HG03045 (cell line): ENCODE measurements at regions not wholly inside any gene's neighbourhood (a gene's known extent, or its start where the extent isn't known, plus 50 kb on each side); places are given as distances from the start of the nearest gene placed in this dataset.
"Not testable (repeated sequence)": the region's sequence is repeated elsewhere in the genome, so short reads cannot be mapped to it uniquely, and the experiment has no call there.

Source experiments
- ATAC-seq: cut with Tn5 transposase; IDR thresholded peaks from one replicate; pipeline ENCODE4 v1.9.1; 2021; ENCODE audit warnings: mild to moderate bottlenecking, moderate library complexity; ENCODE audit not compliant: unreplicated experiment

DNA sequence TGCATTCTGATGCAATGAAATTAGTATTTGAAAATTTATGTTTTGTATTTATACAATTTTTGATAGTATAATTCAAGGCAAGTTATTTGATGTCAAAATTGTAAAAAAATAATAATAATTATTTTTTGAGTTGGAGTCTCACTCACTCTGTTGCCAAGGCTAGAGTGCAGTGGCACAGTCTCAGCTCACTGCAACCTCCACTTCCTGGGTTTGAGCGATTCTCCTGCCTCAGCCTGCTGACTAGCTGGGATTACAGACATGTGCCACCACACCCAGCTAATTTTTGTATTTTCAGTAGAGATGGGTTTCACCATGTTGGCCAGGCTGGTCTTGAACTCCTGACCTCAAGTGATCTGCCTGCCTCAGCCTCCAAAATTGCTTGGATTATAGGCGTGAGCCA, 342.4 kb upstream of the ARPP21 start:
- ATAC-seq: not testable (repeated sequence)

DNA sequence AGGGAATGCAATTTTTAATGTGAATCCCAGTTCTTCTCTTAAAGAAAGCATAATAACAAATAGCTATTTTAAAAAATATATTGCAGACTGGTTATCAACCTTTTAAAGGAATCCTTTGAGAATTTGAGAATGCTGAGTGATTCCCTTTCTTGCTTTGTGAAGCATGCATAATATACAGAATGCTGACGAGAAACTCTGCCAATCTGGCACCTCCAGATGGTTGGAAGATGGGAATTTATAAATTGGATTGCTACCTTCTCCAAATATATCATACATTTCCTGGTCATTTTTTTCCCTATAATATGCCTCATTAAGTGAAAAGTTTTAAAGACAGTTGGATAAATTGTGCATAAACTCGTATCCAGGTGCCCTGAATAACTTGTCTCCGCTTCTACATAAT, 333.9 kb upstream of the ARPP21 start:
- no peak for ATAC-seq

DNA sequence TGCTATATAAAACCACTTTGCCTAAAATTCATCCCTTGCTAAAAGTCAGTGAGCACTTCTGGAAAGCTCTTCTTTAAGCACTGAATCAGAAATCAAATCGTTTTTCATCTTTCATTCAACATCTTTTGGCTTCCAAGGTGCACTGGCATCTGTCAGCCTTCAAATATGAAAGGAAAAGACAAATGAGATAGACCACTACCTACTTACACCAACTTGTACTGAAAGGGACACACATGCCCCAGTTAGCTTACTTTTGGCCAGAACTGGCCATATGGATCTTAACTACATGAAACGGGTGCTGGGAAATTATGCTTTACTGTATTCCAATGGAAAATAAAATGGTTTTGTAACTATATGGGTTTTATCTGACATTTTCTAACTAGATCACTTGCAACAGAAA, 332.0 kb upstream of the ARPP21 start:
- no peak for ATAC-seq

DNA sequence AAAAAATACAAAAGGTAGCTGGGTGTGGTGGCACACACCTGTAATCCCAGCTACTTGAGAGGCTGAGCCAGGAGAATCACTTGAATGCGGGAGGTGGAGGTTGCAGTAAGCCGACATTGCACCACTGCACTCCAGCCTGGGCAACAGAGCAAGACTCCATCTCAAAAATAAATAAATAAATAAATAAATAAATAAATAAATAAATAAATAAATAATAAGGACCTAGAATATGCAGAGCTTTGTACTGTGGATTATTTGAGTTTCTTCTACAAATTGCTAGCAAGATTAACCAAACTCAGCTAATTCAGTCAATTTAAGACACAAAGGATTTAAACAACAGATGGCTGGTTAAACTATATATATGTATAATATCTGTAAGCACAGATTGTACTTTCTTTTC, 322.5 kb upstream of the ARPP21 start:
- ATAC-seq: not testable (repeated sequence)

DNA sequence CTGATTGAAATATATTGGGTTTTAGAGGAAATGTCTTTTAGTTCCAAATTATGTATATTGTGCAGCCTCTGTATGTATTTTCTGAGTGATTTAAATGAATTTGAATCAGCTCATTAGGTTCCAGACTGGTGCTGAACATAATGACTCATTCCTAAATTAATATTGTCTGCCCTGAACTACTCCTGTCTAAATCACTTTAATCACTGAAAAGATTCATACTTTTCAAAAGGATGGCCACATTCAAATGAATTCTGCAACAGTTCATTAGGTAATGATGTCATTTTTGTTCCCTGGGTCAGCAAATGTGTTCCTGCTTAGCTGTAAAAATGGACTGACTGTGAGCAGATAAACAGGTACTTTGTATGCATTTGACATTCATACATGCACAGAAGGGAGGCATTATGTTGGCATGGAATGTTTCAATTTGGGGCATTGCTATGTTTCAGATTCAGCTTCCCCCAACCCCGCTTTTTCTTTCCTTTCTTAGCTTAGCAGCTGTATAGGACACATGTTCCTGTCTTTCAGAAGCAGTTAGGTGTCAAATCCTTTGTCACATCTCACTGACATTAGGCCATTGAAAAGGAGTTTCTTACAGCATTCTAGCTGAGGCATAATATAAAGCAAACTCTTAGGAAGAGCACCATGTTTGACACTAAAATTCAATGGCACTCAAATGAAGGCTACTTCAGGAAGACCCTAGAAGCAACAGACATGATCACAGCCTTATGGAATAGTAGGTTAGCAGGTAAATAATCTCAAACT, 318.5 kb upstream of the ARPP21 start:
- ATAC-seq: no peak

DNA sequence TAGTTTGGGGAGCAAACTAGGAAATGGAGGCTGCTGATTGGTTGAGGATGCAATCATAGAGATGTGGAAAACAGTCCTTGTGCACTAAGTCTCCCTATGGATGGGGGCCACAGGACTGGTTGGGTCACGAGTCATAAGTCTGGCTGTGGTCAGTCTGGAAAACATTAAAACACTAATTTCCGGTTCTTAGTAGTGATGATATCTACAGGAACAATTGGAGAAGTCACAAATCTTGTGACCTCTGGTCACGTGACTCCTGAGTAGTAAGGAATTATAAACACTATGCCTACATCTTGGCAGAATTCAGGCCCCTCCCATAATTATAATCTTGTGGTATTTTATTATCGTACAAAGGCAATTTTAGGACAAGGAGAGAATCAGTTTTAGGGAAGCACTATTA, 317.3 kb upstream of the ARPP21 start:
- ATAC-seq: no peak

DNA sequence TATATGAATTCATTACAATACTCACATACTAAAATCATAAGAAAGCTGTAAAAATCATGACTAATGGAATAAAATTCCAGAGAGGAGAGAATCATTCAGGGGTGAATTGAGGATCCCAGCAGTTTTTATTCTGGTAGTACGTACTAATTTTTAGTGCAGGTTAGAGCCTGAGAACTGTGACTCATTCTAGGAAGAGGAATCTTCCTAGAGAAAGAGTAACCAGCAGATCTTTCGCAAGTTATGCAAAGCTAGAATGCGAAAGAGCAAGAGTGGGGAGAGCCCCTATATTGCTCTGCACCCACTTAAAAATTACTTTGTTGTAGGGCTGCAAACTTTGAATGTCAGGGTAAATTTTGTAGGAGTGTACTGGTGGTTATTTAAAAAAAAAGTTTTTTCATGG, 303.6 kb upstream of the ARPP21 start:
- no peak for ATAC-seq

DNA sequence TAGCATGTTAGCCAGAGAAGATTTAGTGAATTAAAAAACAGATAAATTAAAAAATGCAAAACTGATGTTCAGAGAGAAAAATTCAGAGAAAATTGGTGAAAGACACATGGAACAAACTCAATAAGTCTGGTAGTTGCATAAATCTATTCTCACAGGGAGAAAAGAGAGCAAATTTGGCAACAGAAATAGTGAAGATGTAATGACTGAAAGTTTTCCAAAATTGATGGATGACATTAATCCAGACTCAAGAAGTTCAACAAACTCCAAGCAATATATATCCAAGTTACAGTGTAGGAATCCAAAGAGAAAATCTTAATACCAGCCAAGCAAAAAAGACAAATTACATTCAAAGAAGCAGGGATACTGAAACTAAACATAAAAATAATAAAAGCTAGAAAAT, 302.7 kb upstream of the ARPP21 start:
- ATAC-seq: no peak

DNA sequence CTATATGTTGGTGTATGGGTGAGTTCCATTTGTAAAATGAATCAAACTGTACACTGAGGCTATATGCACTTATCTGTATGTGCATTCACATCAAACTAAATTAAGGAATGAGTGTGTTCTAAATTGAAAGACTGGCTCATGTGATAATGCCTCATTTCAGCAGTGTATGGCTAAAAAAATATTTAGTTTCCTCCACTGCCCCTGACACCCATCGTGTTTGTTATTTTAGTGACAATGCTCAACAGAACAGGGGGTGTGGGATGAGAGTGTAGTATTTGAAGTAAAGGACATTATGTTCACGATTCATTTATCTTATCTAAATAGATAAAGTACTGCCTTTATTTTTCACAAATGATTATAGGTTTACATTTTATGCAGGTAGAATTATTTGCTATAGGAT, 301.1 kb upstream of the ARPP21 start:
- ATAC-seq: no peak

DNA sequence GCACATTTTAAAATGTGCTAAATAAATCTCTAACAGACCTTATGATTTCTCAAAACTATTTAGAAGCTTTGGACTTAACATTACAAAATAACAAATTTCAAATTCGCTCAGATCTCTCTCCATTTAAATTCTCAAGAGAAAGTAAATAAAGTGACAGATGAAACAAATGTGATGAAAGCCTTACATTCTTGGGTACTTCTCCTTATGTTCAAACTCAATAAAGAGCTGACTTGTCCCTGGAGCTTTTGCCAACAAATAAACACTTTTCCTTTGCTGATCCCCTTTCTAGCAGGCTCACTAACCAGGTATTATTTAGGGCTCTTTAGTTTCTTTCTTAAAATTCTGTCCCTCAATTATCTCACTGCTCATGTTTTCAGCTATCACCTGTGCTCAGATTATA, 259.1 kb upstream of the ARPP21 start:
- ATAC-seq: no peak

DNA sequence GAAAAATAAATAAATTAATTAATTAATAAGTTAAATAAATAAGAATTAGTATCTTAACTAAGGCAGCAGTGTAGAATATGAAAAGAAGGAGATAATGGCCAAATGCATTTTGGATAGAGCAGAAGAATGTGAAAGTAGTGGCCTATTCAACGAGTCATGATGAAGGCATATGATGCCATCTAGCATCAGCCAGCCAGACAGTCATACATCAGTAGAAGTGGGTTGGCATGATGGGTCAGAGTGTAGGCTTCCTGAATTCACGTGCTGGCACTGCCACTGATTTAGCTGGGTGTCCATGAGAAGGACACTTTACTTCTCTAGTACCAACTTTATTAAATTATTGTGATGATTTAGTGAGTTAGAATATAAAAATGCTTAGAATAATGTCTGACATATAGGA, 256.1 kb upstream of the ARPP21 start:
- no peak for ATAC-seq

DNA sequence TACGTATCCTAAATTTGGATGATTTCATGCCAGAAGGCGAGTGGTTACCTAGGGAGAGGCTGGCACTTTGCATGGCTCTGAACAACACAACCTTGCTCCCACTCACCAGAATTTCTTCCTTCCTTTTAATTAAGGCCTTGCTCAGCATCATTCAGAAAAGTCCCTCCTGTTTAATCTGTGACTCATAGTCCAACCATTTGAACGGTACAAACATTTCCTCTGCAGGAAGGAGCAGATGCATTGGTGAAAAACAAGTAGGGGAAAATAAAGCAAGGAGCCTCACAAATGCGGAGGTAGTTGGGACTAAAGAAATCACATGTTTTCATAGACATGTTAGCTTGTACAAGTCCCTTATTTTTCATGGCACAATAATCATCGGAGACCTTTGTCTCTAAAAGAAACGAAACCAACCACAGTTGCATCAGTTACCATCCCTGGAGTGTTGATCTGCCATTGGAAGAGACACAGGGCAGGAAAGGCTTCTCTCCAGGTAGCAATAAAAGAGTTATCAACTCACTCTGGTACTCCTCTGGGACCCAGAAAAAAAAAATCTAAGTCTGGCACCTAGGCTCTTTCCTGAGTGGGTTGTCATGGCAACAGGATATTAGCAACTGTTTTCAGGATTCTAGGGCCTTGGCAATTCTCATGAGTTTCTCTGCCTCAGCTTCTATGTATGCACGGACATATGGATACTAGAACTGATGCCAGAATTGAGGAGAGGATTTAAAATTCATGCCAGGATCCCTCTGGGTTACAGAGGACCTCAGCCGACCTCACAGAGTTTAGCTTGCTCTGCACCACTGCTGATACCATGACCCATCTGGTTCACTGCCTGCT, 255.4 kb upstream of the ARPP21 start:
- ATAC-seq: no peak

DNA sequence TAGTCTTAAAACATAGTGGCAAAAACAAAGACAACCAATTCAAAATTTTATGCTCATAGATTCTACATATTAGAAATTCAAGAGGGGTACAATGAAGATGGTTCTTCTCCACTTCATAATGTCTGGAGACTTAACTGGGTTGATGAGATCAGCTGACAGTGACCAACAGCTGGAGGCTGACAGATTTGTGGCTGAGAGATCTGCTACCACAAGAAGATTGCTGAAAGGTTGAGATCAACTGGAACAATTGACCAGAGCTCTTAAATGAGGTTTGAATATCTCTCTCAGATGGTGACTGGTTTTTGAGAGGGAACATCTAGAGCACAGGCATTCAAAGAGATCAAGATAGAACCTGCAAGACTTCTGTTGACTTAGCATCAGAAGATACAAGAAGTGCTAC, 254.1 kb upstream of the ARPP21 start:
- no peak for ATAC-seq

DNA sequence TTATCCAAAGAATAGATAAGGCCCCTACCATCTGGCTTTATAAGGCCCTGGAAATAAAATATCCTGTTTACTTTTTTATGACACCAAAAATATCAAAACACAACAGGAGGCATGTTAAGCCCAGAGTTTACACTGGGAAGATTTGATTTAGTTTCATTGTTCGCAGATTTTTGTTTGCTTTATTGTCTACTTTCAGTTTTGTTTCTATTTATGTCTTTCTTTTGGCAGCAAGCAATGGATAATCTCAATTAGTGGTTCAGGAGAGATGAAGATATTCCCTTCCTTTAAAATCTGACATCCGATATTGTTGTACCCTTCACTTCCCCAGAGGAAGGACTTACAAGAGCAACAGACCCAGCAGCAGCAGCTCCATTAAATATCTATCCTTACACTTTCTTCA, 249.4 kb upstream of the ARPP21 start:
- ATAC-seq: no peak

DNA sequence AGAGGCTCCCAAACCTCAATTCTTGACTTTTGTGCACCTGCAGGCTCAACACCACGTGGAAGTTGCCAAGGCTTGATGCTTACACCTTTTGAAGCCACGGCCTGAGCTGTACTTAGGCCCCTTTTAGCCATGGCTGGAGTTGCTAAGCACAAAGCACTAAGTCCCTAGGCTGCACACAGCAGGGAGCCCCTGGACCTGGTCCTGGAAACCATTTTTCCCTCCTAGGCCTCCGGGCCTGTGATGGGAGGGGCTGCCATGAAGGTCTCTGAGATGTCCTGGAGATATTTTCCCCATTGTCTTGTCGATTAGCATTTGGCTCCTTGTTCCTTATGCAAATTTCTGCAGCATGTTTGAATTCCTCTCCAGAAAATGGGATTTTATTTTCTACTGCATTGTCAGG, 247.1 kb upstream of the ARPP21 start:
- ATAC-seq: no peak

DNA sequence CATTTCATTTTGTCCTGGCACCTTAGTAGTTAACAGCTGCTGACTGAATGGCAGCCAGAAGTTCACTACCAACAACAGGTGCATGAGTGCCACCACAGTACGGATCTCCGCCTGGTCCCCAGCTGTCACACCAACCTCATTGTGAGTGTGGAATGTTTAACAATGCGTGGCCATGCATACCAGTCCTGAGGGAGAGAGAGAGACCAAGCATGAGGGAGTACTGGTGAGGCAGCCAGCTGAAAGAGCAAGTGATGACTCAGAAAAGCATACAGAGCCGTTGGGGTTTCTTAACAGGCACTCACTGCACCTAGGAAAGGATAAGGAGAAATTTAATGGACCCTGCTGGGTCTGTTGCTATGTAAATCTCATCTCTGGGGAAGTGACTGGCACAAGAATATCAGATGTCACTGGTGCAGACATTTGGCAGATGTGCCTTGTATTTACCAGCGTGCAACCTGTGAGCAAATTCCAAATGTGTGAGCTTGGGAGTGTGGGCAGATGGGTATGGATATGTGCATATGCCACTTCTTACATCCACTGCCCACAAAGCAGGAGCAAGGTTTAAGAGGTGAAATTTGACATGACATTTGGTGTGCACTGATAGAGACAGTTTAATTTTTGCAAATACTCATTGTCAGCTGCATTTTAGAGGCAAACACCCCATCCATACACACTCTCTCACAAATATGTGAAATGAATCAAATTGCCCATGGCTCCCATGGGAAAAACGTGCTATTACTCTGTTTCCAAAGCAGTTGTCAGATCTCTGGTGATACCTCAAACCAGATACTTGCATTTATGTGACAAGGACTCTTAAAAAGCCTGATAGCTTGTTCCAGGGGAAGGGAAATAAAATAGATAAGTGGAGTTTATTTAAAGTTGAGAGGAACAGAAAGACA, 245.2 kb upstream of the ARPP21 start:
- ATAC-seq: no peak

DNA sequence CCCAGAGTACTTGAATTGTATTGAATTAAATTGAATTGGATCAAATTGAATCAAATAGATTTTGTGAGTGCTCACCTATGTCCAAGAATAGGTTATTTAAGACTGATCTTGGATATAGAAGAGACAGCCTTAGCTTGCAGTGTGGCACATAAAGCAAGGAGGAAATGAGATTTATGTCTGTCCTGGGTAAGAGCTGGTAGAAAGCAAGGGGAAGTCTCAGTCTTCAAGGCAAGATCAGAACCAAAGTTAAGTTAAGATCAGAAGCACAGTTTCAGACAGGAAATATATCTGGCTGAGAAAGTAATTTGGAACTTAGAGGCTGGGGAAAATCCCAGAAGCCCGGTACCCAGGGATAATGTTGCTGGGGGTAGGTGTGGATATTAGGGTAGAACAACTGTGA, 244.4 kb upstream of the ARPP21 start:
- ATAC-seq: no peak

DNA sequence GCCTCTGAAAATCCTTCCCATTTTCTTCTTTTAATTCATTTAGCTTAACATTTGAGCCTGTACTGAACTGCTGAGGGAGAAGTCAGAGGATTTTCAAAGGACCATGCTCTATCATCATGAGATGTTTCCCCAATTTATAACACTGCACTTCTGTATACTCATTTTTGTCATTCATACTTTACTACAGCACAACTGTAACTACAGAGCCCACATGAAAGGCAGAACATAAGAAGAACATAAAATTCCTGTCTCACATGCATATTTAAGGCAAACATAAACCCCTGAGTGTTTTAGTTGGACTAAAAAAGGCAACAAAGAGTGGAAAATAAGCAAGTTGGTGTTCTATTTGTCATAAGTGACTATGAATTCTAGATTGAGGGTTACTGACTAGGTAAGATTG, 237.7 kb upstream of the ARPP21 start:
- no peak for ATAC-seq

DNA sequence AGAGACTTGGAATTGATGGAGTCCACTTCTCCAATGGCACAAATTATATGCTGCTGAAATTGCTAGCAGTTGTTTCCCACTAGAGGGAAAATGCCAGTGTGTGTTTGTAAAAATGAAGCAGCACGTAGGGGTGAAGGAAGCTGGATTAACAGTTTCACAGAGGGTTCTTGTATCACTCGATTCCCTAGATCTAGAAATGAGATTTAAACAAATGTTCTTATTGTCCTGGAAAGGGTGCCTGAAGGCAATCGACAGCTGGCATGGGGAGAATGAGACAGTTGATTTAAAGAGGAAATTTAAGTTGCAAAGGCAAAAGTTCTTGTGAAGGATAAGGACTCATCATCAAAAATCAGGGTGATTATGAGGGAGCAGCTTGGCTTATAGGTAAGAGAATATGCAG, 234.8 kb upstream of the ARPP21 start:
- ATAC-seq: no peak

DNA sequence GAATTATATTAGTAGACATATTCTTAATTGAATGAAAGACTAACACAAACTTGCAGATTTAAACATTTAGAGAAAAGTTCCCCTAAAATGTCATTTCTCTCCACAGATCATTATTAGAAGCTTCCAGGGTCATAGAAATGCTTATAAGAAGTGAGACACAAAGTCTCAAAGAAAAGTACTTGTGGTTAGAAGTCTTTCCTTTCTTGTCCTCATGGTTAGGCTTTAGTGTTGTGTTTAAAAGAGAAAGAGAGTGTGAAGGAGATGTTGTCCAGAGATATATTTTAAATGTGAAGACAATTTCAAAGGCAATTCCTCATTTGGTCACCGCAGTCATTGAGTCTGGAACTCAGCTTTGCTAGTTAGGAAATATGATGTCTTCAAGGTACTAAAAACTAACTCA, 230.4 kb upstream of the ARPP21 start:
- ATAC-seq: no peak

DNA sequence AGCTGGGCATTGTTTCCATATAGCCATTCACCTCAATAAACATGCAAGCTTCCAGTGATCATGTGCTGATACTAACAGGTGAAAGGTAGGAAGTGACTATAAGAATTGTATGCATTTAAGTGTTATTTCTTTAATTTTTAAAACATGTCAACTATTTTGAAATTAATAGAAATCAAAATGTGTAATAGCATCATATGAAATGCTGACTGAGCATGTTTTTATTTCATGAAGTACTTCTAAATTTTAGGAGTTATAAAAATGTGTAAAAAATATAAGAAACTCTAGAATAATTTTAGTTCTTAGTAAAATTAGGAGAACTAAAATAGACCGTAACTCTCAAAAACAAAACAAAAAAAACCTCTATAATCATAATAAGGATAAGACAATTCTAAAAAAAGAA, 229.3 kb upstream of the ARPP21 start:
- no peak for ATAC-seq
